Left lung (tissue), 4 donors: ENCODE measurements at regions not wholly inside any gene's neighbourhood (a gene's known extent, or its start where the extent isn't known, plus 50 kb on each side); places are given as distances from the start of the nearest gene placed in this dataset.

Experiments
- ATAC-seq: fragments of 200-7000 bp; cut with Tn5 transposase; one replicate; pipeline ENCODE4 v1.9.1; 2020; ENCODE audit warnings: moderate library complexity
- DNase-seq, 4 donors: peaks; one replicate each; pipeline ENCODE4 v3.0.0-alpha.2; 2013 to 2020
- H3K27ac ChIP-seq, 2 donors: fragments of 200-600 bp; sonication (generic) in 1 of 2; one replicate each; pipeline versions ENCODE4 v1.5.0 to v1.8.0; 2020 to 2021
- H3K27me3 ChIP-seq, 2 donors: fragments of 200-600 bp; sonication (generic) in 1 of 2; one replicate each; pipeline versions ENCODE4 v1.5.0 to v1.8.0; 2020 to 2021
- H3K36me3 ChIP-seq, 2 donors: fragments of 200-600 bp; sonication (generic) in 1 of 2; one replicate each; pipeline versions ENCODE4 v1.5.0 to v1.8.0; 2020 to 2021
- H3K4me1 ChIP-seq, 2 donors: fragments of 200-600 bp; one replicate each; pipeline ENCODE4 v1.8.0; 2021
- H3K4me3 ChIP-seq, 2 donors: fragments of 200-600 bp; sonication (generic) in 1 of 2; one replicate each; pipeline versions ENCODE4 v1.5.0 to v1.8.0; 2020 to 2021; ENCODE audit warnings: mild to moderate bottlenecking in 1 of 2
- H3K9me3 ChIP-seq, 2 donors: fragments of 200-600 bp; sonication (generic) in 1 of 2; one replicate each; pipeline versions ENCODE4 v1.5.0 to v1.8.0; 2020 to 2021
- intact Hi-C, 2 donors: fragments of 100-400 bp; cut with DNase I; formaldehyde crosslinking; loops; one replicate each; pipeline versions ENCODE4 v1.11.2 to v1.14.2; 2022
- TF ChIP-seq, protein P1 (sequence below), 2 donors: fragments of 200-600 bp; sonication (generic) in 1 of 2; IDR thresholded peaks; one replicate each; pipeline versions ENCODE4 v1.5.0 to v1.8.0; 2021; ENCODE audit warnings: antibody characterized with exemption in 2 of 2
- donor health status: DM: no; HTN: yes; CAD: no.
- donor health status: DM: no; HTN: no; CAD: no.

DNA sequence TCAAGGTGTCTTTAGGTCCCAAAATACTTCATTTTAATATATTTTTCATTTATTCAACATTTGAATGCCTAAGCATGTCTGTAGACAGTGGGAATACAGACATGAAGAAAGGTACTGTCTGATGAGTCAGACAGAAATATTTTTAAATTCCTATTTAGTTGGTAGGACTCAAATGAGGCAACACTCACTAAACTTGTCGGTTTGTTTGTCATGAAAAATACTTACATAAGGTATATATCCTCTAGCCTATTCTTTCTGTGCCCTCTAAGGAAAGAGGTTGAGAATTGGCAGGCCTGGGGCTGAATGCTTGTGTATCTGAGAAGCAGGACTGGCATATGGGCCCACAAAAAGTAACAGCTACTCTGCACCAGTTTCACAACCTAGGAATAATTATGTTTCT is 423.6 kb upstream of the MDFIC2 start:
- ATAC-seq, result no peak
- Histone ChIP-seq H3K27ac (no peak overlapping the region), H3K36me3 (no peaks in the 10 kb centered on the region), H3K9me3 (no peaks in the 10 kb centered on the region), H3K4me1 (no peaks in the 10 kb centered on the region), H3K4me3 (no peak overlapping the region), H3K27me3 (no peaks in the 10 kb centered on the region)
- TF ChIP-seq, protein P1, sequence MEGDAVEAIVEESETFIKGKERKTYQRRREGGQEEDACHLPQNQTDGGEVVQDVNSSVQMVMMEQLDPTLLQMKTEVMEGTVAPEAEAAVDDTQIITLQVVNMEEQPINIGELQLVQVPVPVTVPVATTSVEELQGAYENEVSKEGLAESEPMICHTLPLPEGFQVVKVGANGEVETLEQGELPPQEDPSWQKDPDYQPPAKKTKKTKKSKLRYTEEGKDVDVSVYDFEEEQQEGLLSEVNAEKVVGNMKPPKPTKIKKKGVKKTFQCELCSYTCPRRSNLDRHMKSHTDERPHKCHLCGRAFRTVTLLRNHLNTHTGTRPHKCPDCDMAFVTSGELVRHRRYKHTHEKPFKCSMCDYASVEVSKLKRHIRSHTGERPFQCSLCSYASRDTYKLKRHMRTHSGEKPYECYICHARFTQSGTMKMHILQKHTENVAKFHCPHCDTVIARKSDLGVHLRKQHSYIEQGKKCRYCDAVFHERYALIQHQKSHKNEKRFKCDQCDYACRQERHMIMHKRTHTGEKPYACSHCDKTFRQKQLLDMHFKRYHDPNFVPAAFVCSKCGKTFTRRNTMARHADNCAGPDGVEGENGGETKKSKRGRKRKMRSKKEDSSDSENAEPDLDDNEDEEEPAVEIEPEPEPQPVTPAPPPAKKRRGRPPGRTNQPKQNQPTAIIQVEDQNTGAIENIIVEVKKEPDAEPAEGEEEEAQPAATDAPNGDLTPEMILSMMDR (IDR thresholded peaks at IDR 0.05), result no peak
- no peak for DNase-seq
- intact Hi-C loops, result no loop called here

DNA sequence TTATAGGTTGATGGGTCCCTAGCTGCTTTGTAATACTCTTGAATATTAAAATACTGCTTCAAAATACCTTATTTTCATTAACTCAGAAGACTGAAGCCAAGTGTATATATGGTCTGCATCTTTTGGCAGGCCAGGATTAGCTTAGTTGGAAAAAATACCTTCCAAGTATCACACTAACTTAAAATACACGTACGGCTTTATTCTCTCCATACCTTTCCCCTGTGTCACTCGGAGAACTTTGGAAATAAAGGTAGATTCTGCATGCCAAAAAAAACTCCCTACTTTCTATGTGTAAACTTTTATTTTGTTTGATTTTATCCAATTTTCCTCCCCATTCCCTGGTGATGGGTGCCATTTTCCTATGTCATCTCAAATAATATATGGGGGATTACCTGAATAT is 422.3 kb upstream of the MDFIC2 start:
- ATAC-seq (no peak), DNase-seq (no peak)
- H3K36me3 ChIP-seq, result no peaks in the 10 kb centered on the region
- no peaks in the 10 kb centered on the region for H3K4me1 ChIP-seq
- TF ChIP-seq, protein P1 (IDR thresholded peaks at IDR 0.05), result no peak
- H3K9me3 ChIP-seq, result no peaks in the 10 kb centered on the region
- no peak overlapping the region for H3K27ac ChIP-seq
- intact Hi-C loops, result no loop called here
- H3K4me3 ChIP-seq, result no peak overlapping the region
- H3K27me3 ChIP-seq, result no peaks in the 10 kb centered on the region

DNA sequence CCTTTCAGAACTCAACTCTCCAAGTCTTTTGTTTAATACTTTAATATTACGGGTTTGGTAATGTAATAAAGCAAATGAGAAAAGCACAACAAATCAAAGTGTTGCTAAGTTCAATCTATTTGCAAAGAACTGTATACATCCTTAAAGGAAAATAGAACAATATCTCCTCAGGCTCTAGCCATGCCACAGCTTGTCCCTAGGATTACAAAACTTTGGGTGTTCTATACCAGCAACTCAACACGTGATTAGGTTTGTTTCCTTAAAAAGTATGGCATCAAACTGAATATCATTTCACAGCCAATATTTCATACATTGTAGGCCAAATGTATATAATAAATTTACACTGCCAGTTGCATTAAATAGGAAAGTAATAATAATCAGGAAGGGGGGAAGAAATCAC is 418.6 kb upstream of the MDFIC2 start:
- Histone ChIP-seq H3K36me3 (no peaks in the 10 kb centered on the region), H3K4me1 (no peaks in the 10 kb centered on the region), H3K27ac (no peak overlapping the region), H3K27me3 (no peaks in the 10 kb centered on the region), H3K9me3 (no peaks in the 10 kb centered on the region), H3K4me3 (no peak overlapping the region)
- intact Hi-C loops, result no loop called here
- TF ChIP-seq, protein P1 (IDR thresholded peaks at IDR 0.05), result no peak
- DNase-seq (no peak), ATAC-seq (no peak)

DNA sequence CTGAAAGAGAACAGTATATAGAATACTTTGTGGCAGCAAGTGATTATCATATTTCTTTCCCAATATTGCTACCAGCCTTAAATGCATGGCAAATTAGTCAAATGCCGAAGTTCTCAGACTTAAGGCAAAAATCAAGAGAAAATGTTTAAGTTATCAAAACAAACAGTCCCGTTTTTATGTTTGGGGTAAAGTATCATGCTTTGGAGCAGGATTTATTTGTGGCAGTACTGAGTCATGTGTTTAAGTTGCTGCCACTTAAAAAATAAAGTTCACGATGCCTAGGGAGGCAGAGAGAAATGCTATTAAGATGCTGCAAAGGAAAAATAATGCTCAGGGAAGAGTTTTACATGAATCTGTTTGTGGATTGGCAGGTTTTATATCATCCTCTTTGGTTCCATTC is 417.4 kb upstream of the MDFIC2 start:
- H3K4me1 ChIP-seq, result no peaks in the 10 kb centered on the region
- TF ChIP-seq, protein P1 (IDR thresholded peaks at IDR 0.05), result no peak
- H3K27me3 ChIP-seq, result no peaks in the 10 kb centered on the region
- no peak overlapping the region for H3K4me3 ChIP-seq
- H3K9me3 ChIP-seq, result no peaks in the 10 kb centered on the region
- DNase-seq (no peak), ATAC-seq (no peak)
- H3K36me3 ChIP-seq, result no peaks in the 10 kb centered on the region
- H3K27ac ChIP-seq, result no peak overlapping the region
- intact Hi-C loops, result no loop called here

DNA sequence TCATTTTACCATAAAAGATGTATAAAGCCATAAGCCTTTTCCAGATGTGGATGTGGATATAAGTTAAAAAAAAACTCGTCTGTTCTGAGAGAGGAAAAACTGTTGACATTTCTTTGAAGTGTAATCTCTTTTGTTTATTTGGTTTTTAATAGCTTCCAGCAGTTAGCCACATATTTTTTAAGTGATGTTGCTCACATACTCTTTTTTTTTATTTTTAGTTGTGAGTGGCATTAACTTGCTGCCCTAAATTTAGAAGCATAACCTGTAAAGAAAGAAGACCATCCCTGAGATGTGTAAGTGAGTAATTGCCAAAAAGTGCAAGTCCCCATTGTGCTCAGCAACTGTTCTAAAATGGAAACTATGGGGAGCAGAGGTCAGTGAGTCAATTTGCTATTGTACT is 415.9 kb upstream of the MDFIC2 start:
- Histone ChIP-seq H3K27ac (no peak overlapping the region), H3K4me3 (no peak overlapping the region), H3K27me3 (no peaks in the 10 kb centered on the region), H3K36me3 (no peaks in the 10 kb centered on the region), H3K4me1 (no peaks in the 10 kb centered on the region), H3K9me3 (no peaks in the 10 kb centered on the region)
- TF ChIP-seq, protein P1 (IDR thresholded peaks at IDR 0.05), result no peak
- ATAC-seq (no peak), DNase-seq (no peak)
- intact Hi-C loops, result no loop called here
